SU-DHL-6 (cell line): ENCODE measurements at regions not wholly inside any gene's neighbourhood (a gene's known extent, or its start where the extent isn't known, plus 50 kb on each side); places are given as distances from the start of the nearest gene placed in this dataset.

Experiments
- H2AFZ ChIP-seq: fragments of 200-600 bp; sonication (generic); 2 replicates; pipeline ENCODE4 v1.6.1; 2014; ENCODE audit warnings: low read depth, mild to moderate bottlenecking, moderate library complexity, mixed read lengths, antibody characterized with exemption, low read length; ENCODE audit not compliant: severe bottlenecking
- H3F3A ChIP-seq: fragments of 200-600 bp; shearing (Covaris generic); 2 replicates; pipeline ENCODE4 v1.6.0; 2016; ENCODE audit warnings: antibody characterized with exemption, mild to moderate bottlenecking; ENCODE audit not compliant: insufficient read depth
- H3K27ac ChIP-seq: fragments of 200-600 bp; sonication (generic); 2 replicates; pipeline ENCODE4 v1.5.1; 2016; ENCODE audit warnings: low read depth, mild to moderate bottlenecking, low read length, moderate library complexity, mixed read lengths
- H3K27me3 ChIP-seq: fragments of 200-600 bp; sonication (generic), shearing (Covaris generic); 2 replicates; pipeline ENCODE4 v1.6.0; 2014; ENCODE audit warnings: mild to moderate bottlenecking, low read length
- H3K36me3 ChIP-seq: fragments of 200-600 bp; sonication (generic); 2 replicates; pipeline ENCODE4 v1.6.1; 2014; ENCODE audit warnings: mild to moderate bottlenecking, low read length, mixed read lengths
- H3K4me2 ChIP-seq: fragments of 300-600, 200-600 bp; shearing (Covaris generic), sonication (generic); 2 replicates; pipeline ENCODE4 v1.6.0; 2014; ENCODE audit warnings: low read length, low read depth, mild to moderate bottlenecking; ENCODE audit not compliant: poor library complexity, severe bottlenecking
- H3K4me3 ChIP-seq: fragments of 200-600 bp; sonication (generic); 2 replicates; pipeline ENCODE4 v1.5.1; 2014; ENCODE audit warnings: antibody characterized with exemption, low read length, mild to moderate bottlenecking, mixed read lengths; ENCODE audit not compliant: insufficient read depth, poor library complexity, severe bottlenecking
- H3K79me2 ChIP-seq: fragments of 200-600 bp; sonication (generic); 2 replicates; pipeline ENCODE4 v1.6.1; 2014; ENCODE audit warnings: mild to moderate bottlenecking, low read length, moderate library complexity; ENCODE audit not compliant: insufficient read depth
- H3K9ac ChIP-seq: fragments of 200-600 bp; sonication (generic); 2 replicates; pipeline ENCODE4 v1.7.0; 2014; ENCODE audit warnings: mild to moderate bottlenecking, low read length
- H3K9me2 ChIP-seq: fragments of 200-600 bp; sonication (generic); replicated peaks from 2 replicates; pipeline ENCODE4 v1.6.1; 2014; ENCODE audit warnings: low read length; ENCODE audit not compliant: insufficient read depth
- H3K9me3 ChIP-seq: fragments of 200-600 bp; sonication (generic); 2 replicates; pipeline ENCODE4 v1.6.1; 2014; ENCODE audit warnings: low read length, mixed read lengths; ENCODE audit not compliant: insufficient read depth
- H4K20me1 ChIP-seq: fragments of 200-600 bp; sonication (generic); 2 replicates; pipeline ENCODE4 v1.6.1; 2014; ENCODE audit warnings: low read depth, mild to moderate bottlenecking, antibody characterized with exemption, low read length, moderate library complexity, mixed read lengths
- EZH2phosphoT487 ChIP-seq: fragments of 200-600 bp; sonication (generic), shearing (Covaris generic); conservative IDR thresholded peaks from 2 replicates; pipeline ENCODE4 v1.6.1; 2018; ENCODE audit warnings: mild to moderate bottlenecking, antibody characterized with exemption, low read length, moderate library complexity, mixed read lengths
- TF ChIP-seq, protein P1 (sequence below): fragments of 200-600 bp; sonication (generic); IDR thresholded peaks from one replicate; pipeline ENCODE4 v1.5.1; 2017; ENCODE audit warnings: antibody characterized with exemption, mild to moderate bottlenecking, low read length, moderate library complexity; ENCODE audit not compliant: insufficient read depth, poor library complexity, severe bottlenecking

DNA sequence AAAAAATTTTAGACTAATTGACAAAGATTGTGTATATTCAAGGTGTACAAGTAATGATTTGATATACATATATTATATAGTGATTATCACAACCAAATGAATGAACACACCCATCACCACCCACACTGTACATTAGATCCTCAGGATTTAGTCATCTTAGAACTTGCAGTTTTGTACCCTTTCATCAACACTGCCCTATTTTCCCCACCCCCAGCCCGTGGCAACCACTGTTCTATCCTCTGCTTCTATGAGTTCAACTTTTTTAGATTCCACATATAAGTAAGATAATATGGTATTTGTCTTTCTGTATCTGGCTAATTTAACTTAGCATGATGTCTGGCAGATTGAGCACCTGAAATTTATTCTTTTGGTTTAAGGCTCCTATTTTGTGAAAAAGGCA lies 173.6 kb downstream of the IER5 start:
- Histone ChIP-seq H4K20me1 (no peaks in the 10 kb centered on the region), H3K79me2 (no peaks in the 10 kb centered on the region), H3K9ac (no peak overlapping the region), H3F3A (no peaks in the 10 kb centered on the region), H3K27me3 (no peaks in the 10 kb centered on the region), H3K9me3 (no peaks in the 10 kb centered on the region), H3K36me3 (no peaks in the 10 kb centered on the region), H3K4me2 (no peak overlapping the region), H2AFZ (no peak overlapping the region), H3K9me2 (no peaks in the 10 kb centered on the region), H3K4me3 (no peak overlapping the region), H3K27ac (no peak overlapping the region)
- TF ChIP-seq, protein P1, sequence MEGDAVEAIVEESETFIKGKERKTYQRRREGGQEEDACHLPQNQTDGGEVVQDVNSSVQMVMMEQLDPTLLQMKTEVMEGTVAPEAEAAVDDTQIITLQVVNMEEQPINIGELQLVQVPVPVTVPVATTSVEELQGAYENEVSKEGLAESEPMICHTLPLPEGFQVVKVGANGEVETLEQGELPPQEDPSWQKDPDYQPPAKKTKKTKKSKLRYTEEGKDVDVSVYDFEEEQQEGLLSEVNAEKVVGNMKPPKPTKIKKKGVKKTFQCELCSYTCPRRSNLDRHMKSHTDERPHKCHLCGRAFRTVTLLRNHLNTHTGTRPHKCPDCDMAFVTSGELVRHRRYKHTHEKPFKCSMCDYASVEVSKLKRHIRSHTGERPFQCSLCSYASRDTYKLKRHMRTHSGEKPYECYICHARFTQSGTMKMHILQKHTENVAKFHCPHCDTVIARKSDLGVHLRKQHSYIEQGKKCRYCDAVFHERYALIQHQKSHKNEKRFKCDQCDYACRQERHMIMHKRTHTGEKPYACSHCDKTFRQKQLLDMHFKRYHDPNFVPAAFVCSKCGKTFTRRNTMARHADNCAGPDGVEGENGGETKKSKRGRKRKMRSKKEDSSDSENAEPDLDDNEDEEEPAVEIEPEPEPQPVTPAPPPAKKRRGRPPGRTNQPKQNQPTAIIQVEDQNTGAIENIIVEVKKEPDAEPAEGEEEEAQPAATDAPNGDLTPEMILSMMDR, result no peak
- no peak for TF ChIP-seq EZH2phosphoT487

DNA sequence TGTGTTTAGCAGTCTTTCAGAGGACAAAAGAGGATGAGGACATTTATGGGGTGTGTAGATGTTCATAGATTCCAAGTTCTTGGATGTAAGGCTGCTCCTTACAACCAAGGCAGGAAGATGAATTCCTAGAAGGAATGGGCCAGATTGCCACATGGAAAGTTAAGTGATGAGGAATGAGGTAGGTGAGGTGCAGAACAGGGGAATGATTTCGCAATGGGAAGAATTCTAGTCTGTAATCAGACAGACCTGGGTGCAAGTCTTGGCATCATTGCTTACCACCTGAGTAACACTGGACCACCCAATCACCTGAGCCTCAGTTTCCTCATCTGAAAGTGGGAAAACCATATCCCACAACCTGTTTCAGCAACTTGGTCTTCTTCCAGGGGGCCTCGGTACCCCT lies 174.9 kb downstream of the IER5 start:
- no peak overlapping the region for H3K9ac ChIP-seq
- TF ChIP-seq, protein P1, result no peak
- TF ChIP-seq EZH2phosphoT487, result no peak
- H3K36me3 ChIP-seq, result no peaks in the 10 kb centered on the region
- no peaks in the 10 kb centered on the region for H3K9me2 ChIP-seq
- no peaks in the 10 kb centered on the region for H3K9me3 ChIP-seq
- H3K4me3 ChIP-seq, result no peak overlapping the region
- no peaks in the 10 kb centered on the region for H3F3A ChIP-seq
- H2AFZ ChIP-seq, result no peak overlapping the region
- no peak overlapping the region for H3K4me2 ChIP-seq
- H3K27ac ChIP-seq, result no peak overlapping the region
- H3K27me3 ChIP-seq, result no peaks in the 10 kb centered on the region
- no peaks in the 10 kb centered on the region for H3K79me2 ChIP-seq
- no peaks in the 10 kb centered on the region for H4K20me1 ChIP-seq

DNA sequence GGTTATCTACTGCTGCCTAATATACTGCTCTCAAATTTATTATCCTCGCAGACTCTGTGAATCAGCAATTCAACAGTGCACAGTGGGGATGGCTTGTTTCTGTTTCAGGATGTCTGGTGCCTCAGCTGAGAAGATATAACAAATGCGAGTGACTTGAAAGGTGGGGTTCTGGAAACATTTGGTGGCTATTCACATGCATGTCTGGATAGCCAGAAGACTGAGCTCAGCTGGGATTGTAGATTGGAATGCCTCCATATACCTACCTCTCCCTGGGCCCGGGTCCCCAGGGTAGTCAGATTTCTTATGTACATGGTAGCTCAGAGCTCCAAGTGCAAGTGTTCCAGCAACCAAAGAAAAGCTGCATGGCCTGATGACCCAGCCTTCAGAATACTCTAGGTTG lies 176.3 kb downstream of the IER5 start:
- no peaks in the 10 kb centered on the region for H3K9me3 ChIP-seq
- no peak for TF ChIP-seq EZH2phosphoT487
- TF ChIP-seq, protein P1, result no peak
- no peaks in the 10 kb centered on the region for H3K27me3 ChIP-seq
- H3F3A ChIP-seq, result no peaks in the 10 kb centered on the region
- no peaks in the 10 kb centered on the region for H4K20me1 ChIP-seq
- no peak overlapping the region for H3K27ac ChIP-seq
- H3K4me2 ChIP-seq, result no peak overlapping the region
- H2AFZ ChIP-seq, result no peak overlapping the region
- no peak overlapping the region for H3K9ac ChIP-seq
- no peaks in the 10 kb centered on the region for H3K79me2 ChIP-seq
- no peak overlapping the region for H3K4me3 ChIP-seq
- no peaks in the 10 kb centered on the region for H3K36me3 ChIP-seq
- H3K9me2 ChIP-seq, result no peaks in the 10 kb centered on the region
